ENCODE measurements at regions not wholly inside any gene's neighbourhood (a gene's known extent, or its start where the extent isn't known, plus 50 kb on each side); places are given as distances from the start of the nearest gene placed in this dataset.

DNA sequence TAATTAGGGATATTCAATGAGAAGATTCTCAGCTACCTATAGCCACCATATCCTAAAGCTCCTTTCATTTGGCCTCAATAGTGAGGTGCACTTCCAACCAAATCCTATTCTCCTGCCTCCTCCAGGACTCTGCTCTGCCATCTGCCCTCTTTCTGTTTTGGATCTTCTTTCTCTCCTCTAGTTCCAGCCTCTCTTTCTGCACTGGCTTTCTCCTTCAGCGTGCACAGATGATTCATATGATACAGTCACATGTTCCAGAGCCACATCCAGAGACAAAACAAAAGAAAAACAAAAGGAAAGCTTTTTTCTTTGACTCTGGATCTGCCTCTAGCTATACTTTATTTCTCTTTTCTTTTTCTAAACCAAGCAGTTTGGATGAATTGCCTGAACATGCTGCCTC, 531.9 kb upstream of the MAN1A1 start:
- no peak overlapping the region for H3K4me2 ChIP-seq (ENCODE audit: low read length)
- no peaks in the 10 kb centered on the region for H3K36me3 ChIP-seq (ENCODE audit: insufficient read depth, low read length)
- no peak overlapping the region for H3K27ac ChIP-seq (ENCODE audit: low read length)
- TF ChIP-seq MXI1 (conservative IDR thresholded peaks at IDR 0.05; ENCODE audit: poor library complexity, severe bottlenecking) (no peak), TAF1 (IDR thresholded peaks at IDR 0.05; ENCODE audit: low read depth) (no peak), EZH2 (IDR thresholded peaks at IDR 0.05; ENCODE audit: borderline replicate concordance, insufficient read depth, low read length, poor library complexity, severe bottlenecking) (no peak), SMC3 (conservative IDR thresholded peaks at IDR 0.05; ENCODE audit: poor library complexity) (no peak), POLR2AphosphoS5 (IDR thresholded peaks at IDR 0.05) (no peak), EP300 (conservative IDR thresholded peaks at IDR 0.05; ENCODE audit: poor library complexity, severe bottlenecking) (no peak), RAD21 (conservative IDR thresholded peaks at IDR 0.05) (no peak)
- TF ChIP-seq, protein P1, sequence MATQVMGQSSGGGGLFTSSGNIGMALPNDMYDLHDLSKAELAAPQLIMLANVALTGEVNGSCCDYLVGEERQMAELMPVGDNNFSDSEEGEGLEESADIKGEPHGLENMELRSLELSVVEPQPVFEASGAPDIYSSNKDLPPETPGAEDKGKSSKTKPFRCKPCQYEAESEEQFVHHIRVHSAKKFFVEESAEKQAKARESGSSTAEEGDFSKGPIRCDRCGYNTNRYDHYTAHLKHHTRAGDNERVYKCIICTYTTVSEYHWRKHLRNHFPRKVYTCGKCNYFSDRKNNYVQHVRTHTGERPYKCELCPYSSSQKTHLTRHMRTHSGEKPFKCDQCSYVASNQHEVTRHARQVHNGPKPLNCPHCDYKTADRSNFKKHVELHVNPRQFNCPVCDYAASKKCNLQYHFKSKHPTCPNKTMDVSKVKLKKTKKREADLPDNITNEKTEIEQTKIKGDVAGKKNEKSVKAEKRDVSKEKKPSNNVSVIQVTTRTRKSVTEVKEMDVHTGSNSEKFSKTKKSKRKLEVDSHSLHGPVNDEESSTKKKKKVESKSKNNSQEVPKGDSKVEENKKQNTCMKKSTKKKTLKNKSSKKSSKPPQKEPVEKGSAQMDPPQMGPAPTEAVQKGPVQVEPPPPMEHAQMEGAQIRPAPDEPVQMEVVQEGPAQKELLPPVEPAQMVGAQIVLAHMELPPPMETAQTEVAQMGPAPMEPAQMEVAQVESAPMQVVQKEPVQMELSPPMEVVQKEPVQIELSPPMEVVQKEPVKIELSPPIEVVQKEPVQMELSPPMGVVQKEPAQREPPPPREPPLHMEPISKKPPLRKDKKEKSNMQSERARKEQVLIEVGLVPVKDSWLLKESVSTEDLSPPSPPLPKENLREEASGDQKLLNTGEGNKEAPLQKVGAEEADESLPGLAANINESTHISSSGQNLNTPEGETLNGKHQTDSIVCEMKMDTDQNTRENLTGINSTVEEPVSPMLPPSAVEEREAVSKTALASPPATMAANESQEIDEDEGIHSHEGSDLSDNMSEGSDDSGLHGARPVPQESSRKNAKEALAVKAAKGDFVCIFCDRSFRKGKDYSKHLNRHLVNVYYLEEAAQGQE (IDR thresholded peaks at IDR 0.05; ENCODE audit: borderline replicate concordance): no peak
- TF ChIP-seq, protein P2, sequence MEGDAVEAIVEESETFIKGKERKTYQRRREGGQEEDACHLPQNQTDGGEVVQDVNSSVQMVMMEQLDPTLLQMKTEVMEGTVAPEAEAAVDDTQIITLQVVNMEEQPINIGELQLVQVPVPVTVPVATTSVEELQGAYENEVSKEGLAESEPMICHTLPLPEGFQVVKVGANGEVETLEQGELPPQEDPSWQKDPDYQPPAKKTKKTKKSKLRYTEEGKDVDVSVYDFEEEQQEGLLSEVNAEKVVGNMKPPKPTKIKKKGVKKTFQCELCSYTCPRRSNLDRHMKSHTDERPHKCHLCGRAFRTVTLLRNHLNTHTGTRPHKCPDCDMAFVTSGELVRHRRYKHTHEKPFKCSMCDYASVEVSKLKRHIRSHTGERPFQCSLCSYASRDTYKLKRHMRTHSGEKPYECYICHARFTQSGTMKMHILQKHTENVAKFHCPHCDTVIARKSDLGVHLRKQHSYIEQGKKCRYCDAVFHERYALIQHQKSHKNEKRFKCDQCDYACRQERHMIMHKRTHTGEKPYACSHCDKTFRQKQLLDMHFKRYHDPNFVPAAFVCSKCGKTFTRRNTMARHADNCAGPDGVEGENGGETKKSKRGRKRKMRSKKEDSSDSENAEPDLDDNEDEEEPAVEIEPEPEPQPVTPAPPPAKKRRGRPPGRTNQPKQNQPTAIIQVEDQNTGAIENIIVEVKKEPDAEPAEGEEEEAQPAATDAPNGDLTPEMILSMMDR (IDR thresholded peaks at IDR 0.05; ENCODE audit: poor library complexity, severe bottlenecking): no peak
- no peak overlapping the region for H3K9ac ChIP-seq (ENCODE audit: low read length)
- no peaks in the 10 kb centered on the region for H3K9me3 ChIP-seq (ENCODE audit: low read length)
- H3K9me2 ChIP-seq (ENCODE audit: insufficient read depth, low read length): no peaks in the 10 kb centered on the region
- no peaks in the 10 kb centered on the region for H4K20me1 ChIP-seq (ENCODE audit: insufficient read depth)
- no peaks in the 10 kb centered on the region for H3F3A ChIP-seq (ENCODE audit: insufficient read depth, low read length, poor library complexity, severe bottlenecking)
- H2AFZ ChIP-seq (ENCODE audit: low read depth, low read length): no peak overlapping the region
- H3K27me3 ChIP-seq (ENCODE audit: insufficient read depth, low read depth, low read length): no peaks in the 10 kb centered on the region
- no peak overlapping the region for H3K4me3 ChIP-seq (ENCODE audit: low read length)
- no peaks in the 10 kb centered on the region for H3K79me2 ChIP-seq (replicated peaks; ENCODE audit: insufficient read depth, low read length)

- H3K27ac ChIP-seq (ENCODE audit: low read length): no peak overlapping the region
- TF ChIP-seq TAF1 (IDR thresholded peaks at IDR 0.05; ENCODE audit: low read depth) (no peak), EP300 (conservative IDR thresholded peaks at IDR 0.05; ENCODE audit: poor library complexity, severe bottlenecking) (no peak), EZH2 (IDR thresholded peaks at IDR 0.05; ENCODE audit: borderline replicate concordance, insufficient read depth, low read length, poor library complexity, severe bottlenecking) (no peak), RAD21 (conservative IDR thresholded peaks at IDR 0.05) (no peak)
- no peaks in the 10 kb centered on the region for H3K36me3 ChIP-seq (ENCODE audit: insufficient read depth, low read length)
These were observed 531.3 kb upstream of the MAN1A1 start for GRCh38 chr6:119880840-119881239.

More at GRCh38 chr6:119880840-119881239, 531.3 kb upstream of the MAN1A1 start:
- no peaks in the 10 kb centered on the region for H3K9me3 ChIP-seq (ENCODE audit: low read length)
- no peaks in the 10 kb centered on the region for H4K20me1 ChIP-seq (ENCODE audit: insufficient read depth)
- no peaks in the 10 kb centered on the region for H3K9me2 ChIP-seq (ENCODE audit: insufficient read depth, low read length)
- H3F3A ChIP-seq (ENCODE audit: insufficient read depth, low read length, poor library complexity, severe bottlenecking): no peaks in the 10 kb centered on the region
- no peaks in the 10 kb centered on the region for H3K27me3 ChIP-seq (ENCODE audit: insufficient read depth, low read depth, low read length)
- no peak overlapping the region for H2AFZ ChIP-seq (ENCODE audit: low read depth, low read length)
- no peak overlapping the region for H3K4me2 ChIP-seq (ENCODE audit: low read length)
- no peak overlapping the region for H3K4me3 ChIP-seq (ENCODE audit: low read length)
- H3K9ac ChIP-seq (ENCODE audit: low read length): no peak overlapping the region
- H3K79me2 ChIP-seq (replicated peaks; ENCODE audit: insufficient read depth, low read length): no peaks in the 10 kb centered on the region

Measured in neural cell (in vitro differentiated cells).